Thyroid gland (tissue), 4 donors: ENCODE measurements at regions not wholly inside any gene's neighbourhood (a gene's known extent, or its start where the extent isn't known, plus 50 kb on each side); places are given as distances from the start of the nearest gene placed in this dataset.

Experiments used
- POLR2A ChIP-seq, 2 donors: fragments of 450-650 bp; IDR thresholded peaks; one replicate each; pipeline ENCODE4 v1.6.1; 2017; ENCODE audit warnings: antibody characterized with exemption in 2 of 2, mild to moderate bottlenecking in 2 of 2, moderate library complexity in 1 of 2
- TF ChIP-seq, protein P1 (sequence below), 6 experiments: fragments of 200-600 bp in 3 of 6; fragments of 450-650 bp in 3 of 6; sonication (generic) in 3 of 6; IDR thresholded peaks; one replicate each; pipeline ENCODE4 v1.5.1; 2016 to 2019; ENCODE audit warnings: antibody characterized with exemption in 6 of 6, mild to moderate bottlenecking in 2 of 6, inconsistent platforms in 1 of 6, moderate library complexity in 1 of 6

DNA sequence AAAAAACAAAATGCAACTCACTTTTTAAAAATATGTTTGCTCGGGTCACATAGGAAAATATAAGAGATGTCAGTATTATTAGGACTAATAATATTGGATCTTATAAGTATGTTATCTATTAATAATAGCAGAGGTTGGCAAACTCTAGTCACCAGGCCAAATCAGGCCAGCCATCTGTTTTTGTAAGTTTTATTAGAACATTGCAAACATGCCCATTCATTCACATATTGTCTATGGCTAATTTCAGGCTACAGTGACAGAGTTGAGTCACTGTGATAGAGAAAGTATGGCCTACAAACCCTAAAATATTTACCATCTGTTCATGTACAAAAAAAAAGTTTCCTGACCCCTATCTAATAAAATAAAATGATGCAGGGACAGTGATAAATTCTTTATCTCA is 97.7 kb upstream of the CDH6 start:
- TF ChIP-seq, protein P1, sequence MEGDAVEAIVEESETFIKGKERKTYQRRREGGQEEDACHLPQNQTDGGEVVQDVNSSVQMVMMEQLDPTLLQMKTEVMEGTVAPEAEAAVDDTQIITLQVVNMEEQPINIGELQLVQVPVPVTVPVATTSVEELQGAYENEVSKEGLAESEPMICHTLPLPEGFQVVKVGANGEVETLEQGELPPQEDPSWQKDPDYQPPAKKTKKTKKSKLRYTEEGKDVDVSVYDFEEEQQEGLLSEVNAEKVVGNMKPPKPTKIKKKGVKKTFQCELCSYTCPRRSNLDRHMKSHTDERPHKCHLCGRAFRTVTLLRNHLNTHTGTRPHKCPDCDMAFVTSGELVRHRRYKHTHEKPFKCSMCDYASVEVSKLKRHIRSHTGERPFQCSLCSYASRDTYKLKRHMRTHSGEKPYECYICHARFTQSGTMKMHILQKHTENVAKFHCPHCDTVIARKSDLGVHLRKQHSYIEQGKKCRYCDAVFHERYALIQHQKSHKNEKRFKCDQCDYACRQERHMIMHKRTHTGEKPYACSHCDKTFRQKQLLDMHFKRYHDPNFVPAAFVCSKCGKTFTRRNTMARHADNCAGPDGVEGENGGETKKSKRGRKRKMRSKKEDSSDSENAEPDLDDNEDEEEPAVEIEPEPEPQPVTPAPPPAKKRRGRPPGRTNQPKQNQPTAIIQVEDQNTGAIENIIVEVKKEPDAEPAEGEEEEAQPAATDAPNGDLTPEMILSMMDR (IDR thresholded peaks at IDR 0.05): no peak
- TF ChIP-seq POLR2A (IDR thresholded peaks at IDR 0.05): no peak
